LNCaP clone FGC (cell line): ENCODE measurements at regions not wholly inside any gene's neighbourhood (a gene's known extent, or its start where the extent isn't known, plus 50 kb on each side); places are given as distances from the start of the nearest gene placed in this dataset.
"Not testable (repeated sequence)": the region's sequence is repeated elsewhere in the genome, so short reads cannot be mapped to it uniquely, and the experiment has no call there.

ENCODE experiments used
- DNase-seq: peaks from one replicate; pipeline ENCODE4 v3.0.0-alpha.2; 2011; ENCODE audit warnings: low read depth
- H3K4me3 ChIP-seq: 2 replicates; pipeline ENCODE4 v1.5.1; 2011; ENCODE audit warnings: mild to moderate bottlenecking, low read depth, low read length, control low read depth
- CTCF ChIP-seq: IDR thresholded peaks from 2 replicates; pipeline ENCODE4 v1.5.1; 2012; ENCODE audit warnings: mild to moderate bottlenecking; ENCODE audit not compliant: control insufficient read depth, insufficient read depth; ENCODE audit errors: extremely low read depth

- H3K4me3 ChIP-seq = no peak overlapping the region
- DNase-seq = no peak
- no peak for TF ChIP-seq CTCF
Observed at GRCh38 chr12:102326982-102327381, 129.3 kb upstream of the PMCH start.

- DNase-seq, H3K4me3 ChIP-seq: not testable (repeated sequence)
Observed at GRCh38 chr12:102325108-102325507, 127.5 kb upstream of the PMCH start.

GRCh38 chr12:102323799-102324198 lies 126.2 kb upstream of the PMCH start:
- DNase-seq = no peak
- H3K4me3 ChIP-seq = no peak overlapping the region
- TF ChIP-seq CTCF = no peak

GRCh38 chr12:102322254-102322653 lies 124.6 kb upstream of the PMCH start:
- no peak for DNase-seq
- no peak overlapping the region for H3K4me3 ChIP-seq
- no peak for TF ChIP-seq CTCF

- no peak overlapping the region for H3K4me3 ChIP-seq
- no peak for TF ChIP-seq CTCF
- DNase-seq = no peak
Observed at GRCh38 chr12:102321305-102322082, 123.9 kb upstream of the PMCH start.

- DNase-seq = no peak
- TF ChIP-seq CTCF = no peak
- no peak overlapping the region for H3K4me3 ChIP-seq
Observed at GRCh38 chr12:102317155-102317554, 119.5 kb upstream of the PMCH start.

GRCh38 chr12:102316723-102317122 lies 119.1 kb upstream of the PMCH start:
- no peak overlapping the region for H3K4me3 ChIP-seq
- DNase-seq = no peak
- no peak for TF ChIP-seq CTCF
